OCI-LY1 (cell line): ENCODE measurements at regions not wholly inside any gene's neighbourhood (a gene's known extent, or its start where the extent isn't known, plus 50 kb on each side); places are given as distances from the start of the nearest gene placed in this dataset.

Experiments used
- H2AFZ ChIP-seq: fragments of 200-600 bp; sonication (generic), shearing (Covaris generic); 2 replicates; pipeline ENCODE4 v1.6.0; 2014; ENCODE audit warnings: antibody characterized with exemption, mild to moderate bottlenecking, low read length
- H3F3A ChIP-seq: fragments of 200-600 bp; sonication (generic), shearing (Covaris generic); 2 replicates; pipeline ENCODE4 v1.6.0; 2014; ENCODE audit warnings: mild to moderate bottlenecking, antibody characterized with exemption, low read length, moderate library complexity; ENCODE audit not compliant: insufficient read depth
- H3K27ac ChIP-seq: fragments of 200-600 bp; sonication (generic); 2 replicates; pipeline ENCODE4 v1.5.1; 2014; ENCODE audit warnings: low read length, mixed run types, mild to moderate bottlenecking, low read depth; ENCODE audit not compliant: poor library complexity, severe bottlenecking
- H3K27me3 ChIP-seq: fragments of 200-600 bp; sonication (generic); 2 replicates; pipeline ENCODE4 v1.6.0; 2014; ENCODE audit warnings: antibody characterized with exemption, mild to moderate bottlenecking, low read length, moderate library complexity; ENCODE audit not compliant: insufficient read depth
- H3K36me3 ChIP-seq: fragments of 200-600 bp; sonication (generic); 2 replicates; pipeline ENCODE4 v1.6.1; 2014; ENCODE audit warnings: mild to moderate bottlenecking, antibody characterized with exemption, low read length, moderate library complexity, mixed read lengths; ENCODE audit not compliant: insufficient read depth
- H3K4me1 ChIP-seq: fragments of 200-600 bp; sonication (generic); 2 replicates; pipeline ENCODE4 v1.5.1; 2014; ENCODE audit warnings: mild to moderate bottlenecking, low read length, moderate library complexity; ENCODE audit not compliant: insufficient read depth, severe bottlenecking
- H3K4me2 ChIP-seq: fragments of 200-600 bp; sonication (generic), shearing (Covaris generic); 2 replicates; pipeline ENCODE4 v1.6.1; 2014; ENCODE audit warnings: low read length
- H3K4me3 ChIP-seq: fragments of 200-600 bp; sonication (generic); 2 replicates; pipeline ENCODE4 v1.5.1; 2014; ENCODE audit warnings: low read length, low read depth, mild to moderate bottlenecking, mixed read lengths; ENCODE audit not compliant: poor library complexity, severe bottlenecking
- H3K79me2 ChIP-seq: fragments of 200-600 bp; shearing (Covaris generic); 2 replicates; pipeline ENCODE4 v1.6.1; 2016; ENCODE audit warnings: mixed run types, low read length, mixed read lengths; ENCODE audit not compliant: insufficient read depth
- H3K9ac ChIP-seq: fragments of 200-600 bp; sonication (generic), shearing (Covaris generic); 2 replicates; pipeline ENCODE4 v1.6.1; 2014; ENCODE audit warnings: mild to moderate bottlenecking, low read length, mixed read lengths
- H3K9me2 ChIP-seq: fragments of 200-600 bp; sonication (generic), shearing (Covaris generic); 2 replicates; pipeline ENCODE4 v1.6.1; 2014; ENCODE audit warnings: low read depth, mild to moderate bottlenecking, low read length, mixed read lengths
- H3K9me3 ChIP-seq: fragments of 200-600 bp; shearing (Covaris generic); 2 replicates; pipeline ENCODE4 v1.6.1; 2014; ENCODE audit warnings: low read length, mixed read lengths
- H4K20me1 ChIP-seq: fragments of 200-600 bp; sonication (generic), shearing (Covaris generic); 2 replicates; pipeline ENCODE4 v1.6.0; 2016; ENCODE audit warnings: mild to moderate bottlenecking, low read length; ENCODE audit not compliant: insufficient read depth
- CTCF ChIP-seq: fragments of 200-600 bp; sonication (generic), shearing (Covaris generic); IDR thresholded peaks from 2 replicates; pipeline ENCODE4 v1.5.1; 2017; ENCODE audit warnings: mild to moderate bottlenecking, antibody characterized with exemption, low read length, moderate library complexity, mixed read lengths
- EZH2 ChIP-seq: fragments of 200-600 bp; sonication (generic), shearing (Covaris generic); IDR thresholded peaks from 2 replicates; pipeline ENCODE4 v1.8.0; 2017; ENCODE audit warnings: borderline replicate concordance, mixed run types, mild to moderate bottlenecking, antibody characterized with exemption, low read length, moderate library complexity, mixed read lengths

GRCh38 chr10:43872644-43873043, 224.0 kb upstream of the ZNF32 start:
- no peaks in the 10 kb centered on the region for H3K9me2 ChIP-seq
- no peaks in the 10 kb centered on the region for H3K4me1 ChIP-seq
- no peaks in the 10 kb centered on the region for H3F3A ChIP-seq
- no peak overlapping the region for H2AFZ ChIP-seq
- H3K27ac ChIP-seq, result no peak overlapping the region
- H3K27me3 ChIP-seq, result no peaks in the 10 kb centered on the region
- H3K79me2 ChIP-seq, result no peaks in the 10 kb centered on the region
- no peak overlapping the region for H3K4me2 ChIP-seq
- H3K9me3 ChIP-seq, result no peaks in the 10 kb centered on the region
- no peak overlapping the region for H3K9ac ChIP-seq
- no peaks in the 10 kb centered on the region for H3K36me3 ChIP-seq
- no peak overlapping the region for H3K4me3 ChIP-seq
- no peaks in the 10 kb centered on the region for H4K20me1 ChIP-seq
- TF ChIP-seq CTCF, result no peak
- TF ChIP-seq EZH2, result no peak

GRCh38 chr10:43871545-43871944, 222.9 kb upstream of the ZNF32 start:
- no peaks in the 10 kb centered on the region for H3K36me3 ChIP-seq
- no peaks in the 10 kb centered on the region for H3K79me2 ChIP-seq
- no peaks in the 10 kb centered on the region for H3K9me3 ChIP-seq
- H3F3A ChIP-seq, result no peaks in the 10 kb centered on the region
- H2AFZ ChIP-seq, result no peak overlapping the region
- no peak overlapping the region for H3K4me3 ChIP-seq
- TF ChIP-seq CTCF, result no peak
- no peak for TF ChIP-seq EZH2
- no peaks in the 10 kb centered on the region for H3K27me3 ChIP-seq
- no peak overlapping the region for H3K27ac ChIP-seq
- H3K4me1 ChIP-seq, result no peaks in the 10 kb centered on the region
- no peaks in the 10 kb centered on the region for H3K9me2 ChIP-seq
- H3K4me2 ChIP-seq, result no peak overlapping the region
- no peaks in the 10 kb centered on the region for H4K20me1 ChIP-seq
- no peak overlapping the region for H3K9ac ChIP-seq

GRCh38 chr10:43870968-43871439, 222.3 kb upstream of the ZNF32 start:
- no peak overlapping the region for H3K9ac ChIP-seq
- H3K9me3 ChIP-seq, result no peaks in the 10 kb centered on the region
- no peak overlapping the region for H3K4me2 ChIP-seq
- H3K27me3 ChIP-seq, result no peaks in the 10 kb centered on the region
- no peaks in the 10 kb centered on the region for H3K79me2 ChIP-seq
- no peak overlapping the region for H3K4me3 ChIP-seq
- no peak overlapping the region for H2AFZ ChIP-seq
- H3K9me2 ChIP-seq, result no peaks in the 10 kb centered on the region
- no peaks in the 10 kb centered on the region for H3K4me1 ChIP-seq
- TF ChIP-seq EZH2, result no peak
- TF ChIP-seq CTCF, result no peak
- H4K20me1 ChIP-seq, result no peaks in the 10 kb centered on the region
- no peaks in the 10 kb centered on the region for H3F3A ChIP-seq
- no peaks in the 10 kb centered on the region for H3K36me3 ChIP-seq
- H3K27ac ChIP-seq, result no peak overlapping the region
